Activated naive CD4-positive, alpha-beta T cell treated with anti-CD3 and anti-CD28 coated beads, Interleukin-2, amount 50 U/mL, for 72 hours (primary cell): ENCODE measurements at regions not wholly inside any gene's neighbourhood (a gene's known extent, or its start where the extent isn't known, plus 50 kb on each side); places are given as distances from the start of the nearest gene placed in this dataset.

Experiments
- ATAC-seq, 2 donors: fragments of 150-1000 bp; cut with Tn5 transposase; 2 replicates each; pipeline ENCODE4 v1.10.0; 2021; ENCODE audit warnings: mild to moderate bottlenecking in 2 of 2, moderate library complexity in 2 of 2
- DNase-seq, 2 donors: peaks; one replicate each; pipeline ENCODE4 v3.0.0; 2021 to 2022; ENCODE audit warnings: low spot score in 2 of 2
- H3K27ac Mint-ChIP-seq, 2 donors: one replicate each; pipeline ENCODE4 v1.8.0; 2022; ENCODE audit warnings: mild to moderate bottlenecking in 2 of 2, mixed read lengths in 2 of 2
- H3K36me3 Mint-ChIP-seq, 2 donors: one replicate each; pipeline ENCODE4 v1.8.0; 2022; ENCODE audit warnings: mixed read lengths in 2 of 2
- H3K9me3 Mint-ChIP-seq, 2 donors: one replicate each; pipeline ENCODE4 v1.8.0; 2022; ENCODE audit warnings: mixed read lengths in 2 of 2

- DNase-seq, result no peak
- no peak for ATAC-seq
- no peak overlapping the region for H3K27ac Mint-ChIP-seq
- peaks cover 16 to 20% of the 10 kb centered on the region in 2 donors for H3K9me3 Mint-ChIP-seq
- peaks cover 16 to 17% of the 10 kb centered on the region in 2 donors for H3K36me3 Mint-ChIP-seq
Measured at GRCh38 chr20:24894967-24895366, 54.1 kb upstream of the CST7 start.

GRCh38 chr20:24895431-24895830 lies 53.6 kb upstream of the CST7 start:
- DNase-seq (no peak), ATAC-seq (no peak)
- peaks cover 20% of the 10 kb centered on the region in 2 donors for H3K36me3 Mint-ChIP-seq
- peaks cover 18 to 22% of the 10 kb centered on the region in 2 donors for H3K9me3 Mint-ChIP-seq
- H3K27ac Mint-ChIP-seq, result no peak overlapping the region

GRCh38 chr20:24895898-24896658 lies 53.0 kb upstream of the CST7 start:
- Mint-ChIP-seq H3K9me3 (peaks cover 19 to 22% of the 10 kb centered on the region in 2 donors), H3K27ac (no peak overlapping the region), H3K36me3 (peaks cover 23 to 24% of the 10 kb centered on the region in 2 donors)
- ATAC-seq (no peak), DNase-seq (no peak)

GRCh38 chr20:24896984-24897383 lies 52.1 kb upstream of the CST7 start:
- no peak overlapping the region for H3K27ac Mint-ChIP-seq
- ATAC-seq, result no peak
- H3K9me3 Mint-ChIP-seq, result peaks cover 19 to 22% of the 10 kb centered on the region in 2 donors
- H3K36me3 Mint-ChIP-seq, result peaks cover 23 to 24% of the 10 kb centered on the region in 2 donors
- no peak for DNase-seq

GRCh38 chr20:24897974-24898373 lies 51.1 kb upstream of the CST7 start:
- ATAC-seq, result no peak
- peaks cover 19 to 22% of the 10 kb centered on the region in 2 donors for H3K9me3 Mint-ChIP-seq
- no peak overlapping the region for H3K27ac Mint-ChIP-seq
- peaks cover 23 to 24% of the 10 kb centered on the region in 2 donors for H3K36me3 Mint-ChIP-seq
- DNase-seq, result no peak

- H3K36me3 Mint-ChIP-seq, result peaks cover 23 to 24% of the 10 kb centered on the region in 2 donors
- DNase-seq, result no peak
- H3K27ac Mint-ChIP-seq, result no peak overlapping the region
- no peak for ATAC-seq
- peaks cover 19 to 22% of the 10 kb centered on the region in 2 donors for H3K9me3 Mint-ChIP-seq
Measured at GRCh38 chr20:24899153-24899552, 49.9 kb upstream of the CST7 start.
